GM23338 (cell line): ENCODE measurements at regions not wholly inside any gene's neighbourhood (a gene's known extent, or its start where the extent isn't known, plus 50 kb on each side); places are given as distances from the start of the nearest gene placed in this dataset.

Source experiments
- ATAC-seq: fragments of 200-7000 bp; cut with Tn5 transposase; 3 replicates; pipeline ENCODE4 v1.9.1; 2020
- DNase-seq: peaks from one replicate; pipeline ENCODE4 v3.0.0-alpha.2; 2015; ENCODE audit warnings: low spot score
- H2AFZ ChIP-seq: fragments of 200-600 bp; sonication (generic); 2 replicates; pipeline ENCODE4 v1.8.0; 2016; ENCODE audit warnings: antibody characterized with exemption, mild to moderate bottlenecking, moderate library complexity
- H3F3A ChIP-seq: fragments of 200-600 bp; sonication (generic); replicated peaks from 2 replicates; pipeline ENCODE4 v1.8.0; 2017; ENCODE audit warnings: antibody characterized with exemption, mixed run types, low read depth
- H3K27ac ChIP-seq: fragments of 200-600 bp; sonication (generic); 2 replicates; pipeline ENCODE4 v1.6.1; 2016; ENCODE audit warnings: low read depth
- H3K27me3 ChIP-seq: fragments of 200-600 bp; sonication (generic); 2 replicates; pipeline ENCODE4 v1.8.0; 2016; ENCODE audit warnings: mild to moderate bottlenecking, mixed run types, moderate library complexity; ENCODE audit not compliant: insufficient read depth
- H3K36me3 ChIP-seq: fragments of 200-600 bp; sonication (generic); 2 replicates; pipeline ENCODE4 v1.8.0; 2016; ENCODE audit warnings: mild to moderate bottlenecking; ENCODE audit not compliant: insufficient read depth
- H3K4me1 ChIP-seq: fragments of 200-600 bp; sonication (generic); 2 replicates; pipeline ENCODE4 v1.8.0; 2016; ENCODE audit warnings: mild to moderate bottlenecking, moderate library complexity; ENCODE audit not compliant: insufficient read depth
- H3K4me2 ChIP-seq: fragments of 200-600 bp; sonication (generic); 2 replicates; pipeline ENCODE4 v1.7.1; 2017; ENCODE audit warnings: mixed run types
- H3K4me3 ChIP-seq: fragments of 200-600 bp; sonication (generic); 2 replicates; pipeline ENCODE4 v1.6.1; 2016; ENCODE audit warnings: mixed run types
- H3K79me2 ChIP-seq: fragments of 200-600 bp; sonication (generic); replicated peaks from 2 replicates; pipeline ENCODE4 v1.8.0; 2017; ENCODE audit warnings: mild to moderate bottlenecking; ENCODE audit not compliant: insufficient read depth
- H3K9me2 ChIP-seq: fragments of 200-600 bp; sonication (generic); 2 replicates; pipeline ENCODE4 v1.8.0; 2017; ENCODE audit not compliant: insufficient read depth
- H4K20me1 ChIP-seq: fragments of 200-600 bp; sonication (generic); replicated peaks from 2 replicates; pipeline ENCODE4 v1.8.0; 2017; ENCODE audit warnings: mild to moderate bottlenecking; ENCODE audit not compliant: insufficient read depth
- H3K27ac Mint-ChIP-seq: 2 replicates; pipeline ENCODE4 v1.8.0; 2020; ENCODE audit warnings: inconsistent platforms, mild to moderate bottlenecking, moderate library complexity, mixed read lengths
- H3K27me3 Mint-ChIP-seq: 3 replicates; pipeline ENCODE4 v1.8.0; 2022; ENCODE audit warnings: low read depth, mild to moderate bottlenecking, moderate library complexity, mixed read lengths, inconsistent platforms; ENCODE audit not compliant: insufficient read depth, poor library complexity
- H3K36me3 Mint-ChIP-seq: 3 replicates; pipeline ENCODE4 v1.8.0; 2021; ENCODE audit warnings: low read depth, mild to moderate bottlenecking, inconsistent platforms, moderate library complexity, mixed read lengths
- H3K4me1 Mint-ChIP-seq: 3 replicates; pipeline ENCODE4 v1.8.0; 2020; ENCODE audit warnings: mild to moderate bottlenecking, inconsistent platforms, mixed read lengths
- H3K4me3 Mint-ChIP-seq: 3 replicates; pipeline ENCODE4 v1.8.0; 2021; ENCODE audit warnings: moderate library complexity, mild to moderate bottlenecking, inconsistent platforms, mixed read lengths
- H3K9me3 Mint-ChIP-seq: 3 replicates; pipeline ENCODE4 v1.8.0; 2020; ENCODE audit warnings: moderate library complexity, mild to moderate bottlenecking, inconsistent platforms, mixed read lengths
- CREB1 ChIP-seq: fragments of 250-450 bp; sonication (Bioruptor Pico); IDR thresholded peaks from 2 replicates; pipeline ENCODE4 v1.5.0; 2020; ENCODE audit warnings: low read depth, mild to moderate bottlenecking, moderate library complexity
- EZH2phosphoT487 ChIP-seq: fragments of 200-600 bp; sonication (generic); IDR thresholded peaks from one replicate; pipeline ENCODE4 v1.8.1; 2018; ENCODE audit warnings: antibody characterized with exemption; ENCODE audit not compliant: unreplicated experiment
- NANOG ChIP-seq: IDR thresholded peaks from 2 replicates; pipeline ENCODE4 v1.6.1; 2016; ENCODE audit warnings: antibody characterized with exemption, borderline replicate concordance
- POLR2AphosphoS5 ChIP-seq: IDR thresholded peaks from 2 replicates; pipeline ENCODE4 v1.6.1; 2016; ENCODE audit warnings: antibody characterized with exemption, low read depth
- TF ChIP-seq, protein P1 (sequence below): IDR thresholded peaks from 2 replicates; pipeline ENCODE4 v1.6.1; 2016; ENCODE audit warnings: antibody characterized with exemption
- TF ChIP-seq, protein P2 (sequence below): IDR thresholded peaks from one replicate; pipeline ENCODE4 v1.6.1; 2018; ENCODE audit warnings: antibody characterized with exemption; ENCODE audit not compliant: unreplicated experiment
- TF ChIP-seq, protein P3 (sequence below): fragments of 250-450 bp; sonication (Bioruptor Pico); IDR thresholded peaks from 2 replicates; pipeline ENCODE4 v1.5.0; 2020; ENCODE audit warnings: mild to moderate bottlenecking, moderate library complexity

DNA sequence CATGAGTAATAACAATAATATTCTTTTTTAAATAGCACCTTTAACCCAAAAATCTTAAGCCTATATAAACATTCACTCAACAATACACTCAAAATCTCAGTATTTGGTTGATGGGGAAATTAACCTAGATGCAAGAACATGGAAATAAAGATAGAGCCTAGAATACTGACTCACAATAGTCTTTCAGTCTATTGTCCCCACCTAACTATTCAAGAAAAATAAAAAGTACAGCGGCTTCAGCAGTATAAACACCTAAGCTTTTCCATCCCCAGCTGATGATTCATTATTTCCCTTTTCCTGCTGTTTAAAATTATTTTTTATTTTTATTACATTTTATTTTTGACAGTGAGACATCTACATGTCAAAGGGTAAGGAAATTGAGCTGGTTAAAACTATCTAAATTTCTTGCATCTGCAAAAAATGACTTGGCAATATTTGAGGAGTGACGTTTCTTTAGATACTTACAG, 201.4 kb downstream of the FZD1 start (continued):
- TF ChIP-seq, protein P1, sequence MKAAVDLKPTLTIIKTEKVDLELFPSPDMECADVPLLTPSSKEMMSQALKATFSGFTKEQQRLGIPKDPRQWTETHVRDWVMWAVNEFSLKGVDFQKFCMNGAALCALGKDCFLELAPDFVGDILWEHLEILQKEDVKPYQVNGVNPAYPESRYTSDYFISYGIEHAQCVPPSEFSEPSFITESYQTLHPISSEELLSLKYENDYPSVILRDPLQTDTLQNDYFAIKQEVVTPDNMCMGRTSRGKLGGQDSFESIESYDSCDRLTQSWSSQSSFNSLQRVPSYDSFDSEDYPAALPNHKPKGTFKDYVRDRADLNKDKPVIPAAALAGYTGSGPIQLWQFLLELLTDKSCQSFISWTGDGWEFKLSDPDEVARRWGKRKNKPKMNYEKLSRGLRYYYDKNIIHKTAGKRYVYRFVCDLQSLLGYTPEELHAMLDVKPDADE, result no peak
- TF ChIP-seq NANOG, result no peak
- TF ChIP-seq, protein P2, sequence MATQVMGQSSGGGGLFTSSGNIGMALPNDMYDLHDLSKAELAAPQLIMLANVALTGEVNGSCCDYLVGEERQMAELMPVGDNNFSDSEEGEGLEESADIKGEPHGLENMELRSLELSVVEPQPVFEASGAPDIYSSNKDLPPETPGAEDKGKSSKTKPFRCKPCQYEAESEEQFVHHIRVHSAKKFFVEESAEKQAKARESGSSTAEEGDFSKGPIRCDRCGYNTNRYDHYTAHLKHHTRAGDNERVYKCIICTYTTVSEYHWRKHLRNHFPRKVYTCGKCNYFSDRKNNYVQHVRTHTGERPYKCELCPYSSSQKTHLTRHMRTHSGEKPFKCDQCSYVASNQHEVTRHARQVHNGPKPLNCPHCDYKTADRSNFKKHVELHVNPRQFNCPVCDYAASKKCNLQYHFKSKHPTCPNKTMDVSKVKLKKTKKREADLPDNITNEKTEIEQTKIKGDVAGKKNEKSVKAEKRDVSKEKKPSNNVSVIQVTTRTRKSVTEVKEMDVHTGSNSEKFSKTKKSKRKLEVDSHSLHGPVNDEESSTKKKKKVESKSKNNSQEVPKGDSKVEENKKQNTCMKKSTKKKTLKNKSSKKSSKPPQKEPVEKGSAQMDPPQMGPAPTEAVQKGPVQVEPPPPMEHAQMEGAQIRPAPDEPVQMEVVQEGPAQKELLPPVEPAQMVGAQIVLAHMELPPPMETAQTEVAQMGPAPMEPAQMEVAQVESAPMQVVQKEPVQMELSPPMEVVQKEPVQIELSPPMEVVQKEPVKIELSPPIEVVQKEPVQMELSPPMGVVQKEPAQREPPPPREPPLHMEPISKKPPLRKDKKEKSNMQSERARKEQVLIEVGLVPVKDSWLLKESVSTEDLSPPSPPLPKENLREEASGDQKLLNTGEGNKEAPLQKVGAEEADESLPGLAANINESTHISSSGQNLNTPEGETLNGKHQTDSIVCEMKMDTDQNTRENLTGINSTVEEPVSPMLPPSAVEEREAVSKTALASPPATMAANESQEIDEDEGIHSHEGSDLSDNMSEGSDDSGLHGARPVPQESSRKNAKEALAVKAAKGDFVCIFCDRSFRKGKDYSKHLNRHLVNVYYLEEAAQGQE, result no peak
- TF ChIP-seq EZH2phosphoT487, result no peak

DNA sequence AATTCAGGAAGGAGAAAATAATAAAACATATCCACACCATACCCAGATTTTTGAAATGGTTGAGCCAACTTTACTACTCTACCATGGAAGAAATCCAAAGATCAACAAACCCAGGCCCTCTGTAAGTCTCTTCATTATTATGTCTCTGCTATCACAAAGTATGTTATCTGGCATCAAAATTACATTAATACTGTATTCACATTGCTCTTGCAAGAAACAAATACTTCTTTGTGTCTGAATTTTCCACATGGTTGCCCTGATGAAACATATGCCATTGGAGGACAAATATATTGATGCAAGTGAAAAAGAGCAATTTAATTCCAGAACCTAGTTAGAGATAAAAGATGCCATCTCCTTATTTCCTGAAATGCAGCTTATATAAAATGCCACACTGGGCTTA, 204.0 kb downstream of the FZD1 start:
- no peak overlapping the region for H3K27ac Mint-ChIP-seq
- Histone ChIP-seq H2AFZ (no peak overlapping the region), H3K36me3 (no peaks in the 10 kb centered on the region), H3K4me2 (no peak overlapping the region), H3K9me2 (peaks cover 6% of the 10 kb centered on the region; the same call in 1 of the 2 replicates), H3K79me2 (no peaks in the 10 kb centered on the region), H3K27me3 (no peaks in the 10 kb centered on the region), H4K20me1 (no peaks in the 10 kb centered on the region), H3F3A (no peaks in the 10 kb centered on the region), H3K27ac (no peak overlapping the region), H3K4me1 (no peaks in the 10 kb centered on the region), H3K4me3 (no peak overlapping the region)
- DNase-seq, result no peak
- no peak for ATAC-seq
- peaks cover 7% of the 10 kb centered on the region; the same call in 2 of the 3 replicates for H3K9me3 Mint-ChIP-seq
- TF ChIP-seq POLR2AphosphoS5 (no peak), CREB1 (CRISPR knock-in tag) (no peak)
- TF ChIP-seq, protein P2, result no peak
- TF ChIP-seq, protein P3, sequence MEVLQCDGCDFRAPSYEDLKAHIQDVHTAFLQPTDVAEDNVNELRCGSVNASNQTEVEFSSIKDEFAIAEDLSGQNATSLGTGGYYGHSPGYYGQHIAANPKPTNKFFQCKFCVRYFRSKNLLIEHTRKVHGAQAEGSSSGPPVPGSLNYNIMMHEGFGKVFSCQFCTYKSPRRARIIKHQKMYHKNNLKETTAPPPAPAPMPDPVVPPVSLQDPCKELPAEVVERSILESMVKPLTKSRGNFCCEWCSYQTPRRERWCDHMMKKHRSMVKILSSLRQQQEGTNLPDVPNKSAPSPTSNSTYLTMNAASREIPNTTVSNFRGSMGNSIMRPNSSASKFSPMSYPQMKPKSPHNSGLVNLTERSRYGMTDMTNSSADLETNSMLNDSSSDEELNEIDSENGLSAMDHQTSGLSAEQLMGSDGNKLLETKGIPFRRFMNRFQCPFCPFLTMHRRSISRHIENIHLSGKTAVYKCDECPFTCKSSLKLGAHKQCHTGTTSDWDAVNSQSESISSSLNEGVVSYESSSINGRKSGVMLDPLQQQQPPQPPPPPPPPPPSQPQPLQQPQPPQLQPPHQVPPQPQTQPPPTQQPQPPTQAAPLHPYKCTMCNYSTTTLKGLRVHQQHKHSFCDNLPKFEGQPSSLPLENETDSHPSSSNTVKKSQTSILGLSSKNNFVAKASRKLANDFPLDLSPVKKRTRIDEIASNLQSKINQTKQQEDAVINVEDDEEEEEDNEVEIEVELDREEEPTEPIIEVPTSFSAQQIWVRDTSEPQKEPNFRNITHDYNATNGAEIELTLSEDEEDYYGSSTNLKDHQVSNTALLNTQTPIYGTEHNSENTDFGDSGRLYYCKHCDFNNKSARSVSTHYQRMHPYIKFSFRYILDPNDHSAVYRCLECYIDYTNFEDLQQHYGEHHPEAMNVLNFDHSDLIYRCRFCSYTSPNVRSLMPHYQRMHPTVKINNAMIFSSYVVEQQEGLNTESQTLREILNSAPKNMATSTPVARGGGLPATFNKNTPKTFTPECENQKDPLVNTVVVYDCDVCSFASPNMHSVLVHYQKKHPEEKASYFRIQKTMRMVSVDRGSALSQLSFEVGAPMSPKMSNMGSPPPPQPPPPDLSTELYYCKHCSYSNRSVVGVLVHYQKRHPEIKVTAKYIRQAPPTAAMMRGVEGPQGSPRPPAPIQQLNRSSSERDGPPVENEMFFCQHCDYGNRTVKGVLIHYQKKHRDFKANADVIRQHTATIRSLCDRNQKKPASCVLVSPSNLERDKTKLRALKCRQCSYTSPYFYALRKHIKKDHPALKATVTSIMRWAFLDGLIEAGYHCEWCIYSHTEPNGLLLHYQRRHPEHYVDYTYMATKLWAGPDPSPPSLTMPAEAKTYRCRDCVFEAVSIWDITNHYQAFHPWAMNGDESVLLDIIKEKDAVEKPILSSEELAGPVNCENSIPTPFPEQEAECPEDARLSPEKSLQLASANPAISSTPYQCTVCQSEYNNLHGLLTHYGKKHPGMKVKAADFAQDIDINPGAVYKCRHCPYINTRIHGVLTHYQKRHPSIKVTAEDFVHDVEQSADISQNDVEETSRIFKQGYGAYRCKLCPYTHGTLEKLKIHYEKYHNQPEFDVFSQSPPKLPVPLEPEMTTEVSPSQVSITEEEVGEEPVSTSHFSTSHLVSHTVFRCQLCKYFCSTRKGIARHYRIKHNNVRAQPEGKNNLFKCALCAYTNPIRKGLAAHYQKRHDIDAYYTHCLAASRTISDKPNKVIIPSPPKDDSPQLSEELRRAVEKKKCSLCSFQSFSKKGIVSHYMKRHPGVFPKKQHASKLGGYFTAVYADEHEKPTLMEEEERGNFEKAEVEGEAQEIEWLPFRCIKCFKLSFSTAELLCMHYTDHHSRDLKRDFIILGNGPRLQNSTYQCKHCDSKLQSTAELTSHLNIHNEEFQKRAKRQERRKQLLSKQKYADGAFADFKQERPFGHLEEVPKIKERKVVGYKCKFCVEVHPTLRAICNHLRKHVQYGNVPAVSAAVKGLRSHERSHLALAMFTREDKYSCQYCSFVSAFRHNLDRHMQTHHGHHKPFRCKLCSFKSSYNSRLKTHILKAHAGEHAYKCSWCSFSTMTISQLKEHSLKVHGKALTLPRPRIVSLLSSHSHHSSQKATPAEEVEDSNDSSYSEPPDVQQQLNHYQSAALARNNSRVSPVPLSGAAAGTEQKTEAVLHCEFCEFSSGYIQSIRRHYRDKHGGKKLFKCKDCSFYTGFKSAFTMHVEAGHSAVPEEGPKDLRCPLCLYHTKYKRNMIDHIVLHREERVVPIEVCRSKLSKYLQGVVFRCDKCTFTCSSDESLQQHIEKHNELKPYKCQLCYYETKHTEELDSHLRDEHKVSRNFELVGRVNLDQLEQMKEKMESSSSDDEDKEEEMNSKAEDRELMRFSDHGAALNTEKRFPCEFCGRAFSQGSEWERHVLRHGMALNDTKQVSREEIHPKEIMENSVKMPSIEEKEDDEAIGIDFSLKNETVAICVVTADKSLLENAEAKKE, result no peak
- no peaks in the 10 kb centered on the region for H3K4me1 Mint-ChIP-seq
- no peaks in the 10 kb centered on the region for H3K27me3 Mint-ChIP-seq
- no peak overlapping the region for H3K4me3 Mint-ChIP-seq
- no peaks in the 10 kb centered on the region for H3K36me3 Mint-ChIP-seq
